Keratinocyte (primary cell): ENCODE measurements at regions not wholly inside any gene's neighbourhood (a gene's known extent, or its start where the extent isn't known, plus 50 kb on each side); places are given as distances from the start of the nearest gene placed in this dataset.

Source experiments
- DNase-seq: peaks from one replicate; pipeline ENCODE4 v3.0.0-alpha.2; 2011; ENCODE audit warnings: low read depth, missing footprints, low spot score
- FAIRE-seq: peaks from 2 replicates; lab custom pipeline; 2011; peaks lifted over from hg19 to GRCh38; lab: Jason Lieb, UNC
- H2AFZ ChIP-seq: 2 replicates; pipeline ENCODE4 v1.6.0; 2012; ENCODE audit warnings: low read length, control low read depth, inconsistent platforms; ENCODE audit not compliant: control insufficient read depth
- H3K27ac ChIP-seq: 2 replicates; pipeline ENCODE4 v1.5.1; 2011; ENCODE audit warnings: low read length; ENCODE audit not compliant: control insufficient read depth, insufficient read depth
- H3K27me3 ChIP-seq: 3 replicates; pipeline ENCODE4 v1.6.0; 2011; ENCODE audit warnings: low read length; ENCODE audit not compliant: control insufficient read depth, insufficient read depth; ENCODE audit errors: extremely low read depth
- H3K36me3 ChIP-seq, 2 experiments: 2 replicates in 1 of 2; 3 replicates in 1 of 2; pipeline ENCODE4 v1.5.1; 2011; ENCODE audit warnings: low read length in 2 of 2, mild to moderate bottlenecking in 1 of 2; ENCODE audit not compliant: control insufficient read depth in 2 of 2, insufficient read depth in 2 of 2; ENCODE audit errors: extremely low read depth in 1 of 2
- H3K4me1 ChIP-seq: 3 replicates; pipeline ENCODE4 v1.5.1; 2011; ENCODE audit warnings: low read length; ENCODE audit not compliant: control insufficient read depth, insufficient read depth; ENCODE audit errors: extremely low read depth
- H3K4me2 ChIP-seq: 3 replicates; pipeline ENCODE4 v1.6.0; 2011; ENCODE audit warnings: low read depth, low read length; ENCODE audit not compliant: control insufficient read depth, insufficient read depth; ENCODE audit errors: extremely low read depth
- H3K4me3 ChIP-seq, 3 experiments: fragments of 200-600 bp in 1 of 3; sonication (generic) in 1 of 3; 2 replicates in 2 of 3; 3 replicates in 1 of 3; pipeline ENCODE4 v1.5.1; 2011 to 2016; ENCODE audit warnings: low read length in 3 of 3, mild to moderate bottlenecking in 3 of 3, control low read depth in 2 of 3, inconsistent platforms in 1 of 3, low read depth in 1 of 3, mixed read lengths in 1 of 3, mixed run types in 1 of 3, moderate library complexity in 1 of 3; ENCODE audit not compliant: control insufficient read depth in 2 of 3, insufficient read depth in 2 of 3; ENCODE audit errors: extremely low read depth in 1 of 3
- H3K79me2 ChIP-seq: 2 replicates; pipeline ENCODE4 v1.6.0; 2012; ENCODE audit warnings: low read length; ENCODE audit not compliant: control insufficient read depth, insufficient read depth
- H3K9ac ChIP-seq: 3 replicates; pipeline ENCODE4 v1.6.0; 2011; ENCODE audit warnings: low read length; ENCODE audit not compliant: control insufficient read depth, insufficient read depth; ENCODE audit errors: extremely low read depth
- H3K9me1 ChIP-seq: 3 replicates; pipeline ENCODE4 v1.6.0; 2011; ENCODE audit warnings: low read length; ENCODE audit not compliant: control insufficient read depth, insufficient read depth; ENCODE audit errors: extremely low read depth
- H3K9me3 ChIP-seq: 2 replicates; pipeline ENCODE4 v1.5.1; 2012; ENCODE audit warnings: low read depth, low read length; ENCODE audit not compliant: control insufficient read depth
- H4K20me1 ChIP-seq: 3 replicates; pipeline ENCODE4 v1.6.0; 2011; ENCODE audit warnings: low read length; ENCODE audit not compliant: control insufficient read depth, insufficient read depth; ENCODE audit errors: extremely low read depth
- CTCF ChIP-seq, 3 experiments: IDR thresholded peaks in 1 of 3; conservative IDR thresholded peaks in 1 of 3; optimal IDR thresholded peaks in 1 of 3; 2 replicates in 2 of 3; 3 replicates in 1 of 3; pipeline versions ENCODE3 to v1.5.1; 2011; ENCODE audit warnings: low read length in 3 of 3, mild to moderate bottlenecking in 3 of 3, moderate library complexity in 2 of 3, control low read depth in 1 of 3, inconsistent platforms in 1 of 3; ENCODE audit not compliant: insufficient read depth in 2 of 3; ENCODE audit errors: extremely low read depth in 1 of 3
- EZH2 ChIP-seq: IDR thresholded peaks from one replicate; pipeline ENCODE4 v1.6.1; 2012; ENCODE audit warnings: inconsistent platforms, mild to moderate bottlenecking, low read length, moderate library complexity
- dilution Hi-C: fragments of 300-500 bp; cut with MboI; formaldehyde crosslinking; loops from one replicate; pipeline ENCODE4 v1.7.0; 2020; ENCODE audit warnings: low sequenced_read_pairs; ENCODE audit not compliant: extremely low pct_ligation_motif_present

DNA sequence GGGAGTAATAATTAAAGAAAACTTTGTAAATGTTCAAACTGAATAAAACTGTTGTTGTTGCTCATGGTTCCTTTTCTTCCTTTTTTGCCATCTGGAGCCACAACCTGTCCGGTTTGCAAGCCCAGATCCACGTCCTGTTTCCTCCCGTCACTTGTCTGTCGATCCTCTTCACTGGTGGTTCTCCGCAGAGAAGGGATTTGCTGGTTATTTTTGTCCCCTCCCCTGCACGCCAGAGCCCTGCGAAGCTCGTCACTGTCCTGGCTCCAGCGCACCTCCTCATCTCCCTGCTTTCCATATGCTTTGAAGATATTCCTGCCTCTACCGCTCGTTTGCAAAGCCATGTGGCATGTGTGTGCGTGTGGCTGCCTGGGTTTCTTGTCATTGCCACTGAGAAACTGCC is 461.4 kb downstream of the RNF144A start:
- TF ChIP-seq CTCF (optimal IDR thresholded peaks at IDR 0.05 in 1 of 3, IDR thresholded peaks at IDR 0.05 in 1 of 3, conservative IDR thresholded peaks at IDR 0.05 in 1 of 3; ENCODE audit: extremely low read depth in 1 of 3, insufficient read depth in 2 of 3, low read length in 3 of 3) (no peak), EZH2 (no peak)
- Histone ChIP-seq H3K27ac (no peak overlapping the region), H4K20me1 (no peaks in the 10 kb centered on the region), H3K36me3 (no peaks in the 10 kb centered on the region), H3K9me3 (no peaks in the 10 kb centered on the region), H3K4me1 (no peaks in the 10 kb centered on the region), H3K27me3 (no peaks in the 10 kb centered on the region), H2AFZ (no peak overlapping the region), H3K79me2 (no peaks in the 10 kb centered on the region), H3K4me3 (no peak overlapping the region), H3K4me2 (no peak overlapping the region), H3K9ac (no peak overlapping the region), H3K9me1 (no peaks in the 10 kb centered on the region)
- FAIRE-seq: no peak
- DNase-seq: no peak
- dilution Hi-C loops: no loop called here

DNA sequence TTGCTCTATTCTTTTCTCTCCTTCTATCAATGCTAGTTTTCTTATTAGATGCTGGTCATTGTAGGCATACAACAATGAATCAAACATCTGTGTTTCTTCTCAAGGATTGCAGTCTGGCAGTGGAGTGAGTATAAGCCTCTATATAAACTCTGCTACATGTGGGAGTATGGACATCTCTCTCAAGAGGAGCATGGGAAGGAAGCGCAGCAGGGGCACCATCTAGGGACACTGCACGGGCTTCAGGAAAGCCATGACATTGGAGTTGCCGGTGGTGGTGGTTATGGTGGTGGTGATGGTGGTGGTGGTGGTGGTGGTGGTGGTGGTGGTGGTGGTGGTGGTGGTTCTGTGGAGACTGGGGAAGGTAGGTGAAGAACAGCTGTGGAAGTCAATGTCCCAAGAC is 462.6 kb downstream of the RNF144A start:
- FAIRE-seq (no peak), DNase-seq (no peak)
- no peak overlapping the region for H2AFZ ChIP-seq
- H3K9me1 ChIP-seq: no peaks in the 10 kb centered on the region
- no peaks in the 10 kb centered on the region for H3K36me3 ChIP-seq
- no peaks in the 10 kb centered on the region for H4K20me1 ChIP-seq
- H3K27ac ChIP-seq: no peak overlapping the region
- no peak overlapping the region for H3K4me3 ChIP-seq
- dilution Hi-C loops: no loop called here
- H3K4me2 ChIP-seq: no peak overlapping the region
- H3K9me3 ChIP-seq: no peaks in the 10 kb centered on the region
- H3K4me1 ChIP-seq: no peaks in the 10 kb centered on the region
- no peaks in the 10 kb centered on the region for H3K27me3 ChIP-seq
- H3K79me2 ChIP-seq: no peaks in the 10 kb centered on the region
- TF ChIP-seq EZH2 (no peak), CTCF (optimal IDR thresholded peaks at IDR 0.05 in 1 of 3, IDR thresholded peaks at IDR 0.05 in 1 of 3, conservative IDR thresholded peaks at IDR 0.05 in 1 of 3; ENCODE audit: extremely low read depth in 1 of 3, insufficient read depth in 2 of 3, low read length in 3 of 3) (peak in 1 of 3 experiments; percentile 36)
- no peak overlapping the region for H3K9ac ChIP-seq
